ENCODE measurements at regions not wholly inside any gene's neighbourhood (a gene's known extent, or its start where the extent isn't known, plus 50 kb on each side); places are given as distances from the start of the nearest gene placed in this dataset.

DNA sequence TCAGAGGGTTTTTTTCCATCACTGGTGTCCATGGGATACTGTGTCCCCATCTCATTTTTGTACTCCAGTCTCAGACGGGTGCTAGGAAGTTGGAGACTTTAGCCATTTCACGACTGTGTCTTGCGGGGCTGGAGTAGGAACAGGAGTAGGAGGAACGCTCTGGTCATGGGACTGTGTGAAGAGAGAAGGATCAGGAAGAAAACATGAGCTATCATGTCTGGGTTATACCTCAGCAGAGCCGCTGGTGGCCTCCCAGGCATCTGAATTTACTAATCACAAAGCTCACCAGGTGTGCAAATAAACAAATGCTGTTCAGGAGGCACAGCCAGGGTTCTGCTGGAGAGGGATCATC lies 225.4 kb downstream of the SEC14L1 start:
- H3K27me3 Mint-ChIP-seq: no peaks in the 10 kb centered on the region
- CTCF ChIA-PET: no interaction called here
- H3K27ac Mint-ChIP-seq: no peak overlapping the region
- H3K4me1 Mint-ChIP-seq: peaks cover 44% of the 10 kb centered on the region
- intact Hi-C loops (cut with micrococcal nuclease): no loop called here
- ATAC-seq (ENCODE audit: low read depth): no peak
- POLR2A ChIA-PET: interaction anchor here (0.6 to 1.1 kb wide), 2 partner anchors 12 to 289 kb away, joined by 3 read pairs; no protein-coding TSS in a partner anchor
- DNase-seq: no peak
- no peaks in the 10 kb centered on the region for H3K36me3 Mint-ChIP-seq (ENCODE audit: low read depth)
- no peak overlapping the region for H3K4me3 Mint-ChIP-seq
- no peak for TF ChIP-seq CTCF (IDR thresholded peaks at IDR 0.05)
- H3K9me3 Mint-ChIP-seq: no peaks in the 10 kb centered on the region

- Mint-ChIP-seq H3K27me3 (no peaks in the 10 kb centered on the region), H3K36me3 (ENCODE audit: low read depth) (no peaks in the 10 kb centered on the region), H3K27ac (peak overlapping the region; percentile 50), H3K9me3 (no peaks in the 10 kb centered on the region), H3K4me3 (no peak overlapping the region), H3K4me1 (peaks cover 49% of the 10 kb centered on the region)
- no peak for TF ChIP-seq CTCF (IDR thresholded peaks at IDR 0.05)
- ATAC-seq (ENCODE audit: low read depth): peak; percentile 77
- ChIA-PET POLR2A (interaction anchor here (0.6 to 1.1 kb wide), 2 partner anchors 11 to 289 kb away, joined by 3 read pairs; no protein-coding TSS in a partner anchor), CTCF (no interaction called here)
- DNase-seq: no peak
- intact Hi-C loops (cut with micrococcal nuclease): no loop called here
Measured at GRCh38 chr17:77366558-77367245, 225.9 kb downstream of the SEC14L1 start.

- CTCF ChIA-PET: no interaction called here
- ATAC-seq (ENCODE audit: low read depth): no peak
- Mint-ChIP-seq H3K4me3 (no peak overlapping the region), H3K27ac (no peak overlapping the region), H3K36me3 (ENCODE audit: low read depth) (peaks cover 2% of the 10 kb centered on the region), H3K4me1 (peaks cover 40% of the 10 kb centered on the region), H3K9me3 (no peaks in the 10 kb centered on the region), H3K27me3 (no peaks in the 10 kb centered on the region)
- intact Hi-C loops (cut with micrococcal nuclease): no loop called here
- no peak for DNase-seq
- TF ChIP-seq CTCF (IDR thresholded peaks at IDR 0.05): no peak
- POLR2A ChIA-PET: no interaction called here
Measured at GRCh38 chr17:77369544-77369971, 228.8 kb downstream of the SEC14L1 start.

DNA sequence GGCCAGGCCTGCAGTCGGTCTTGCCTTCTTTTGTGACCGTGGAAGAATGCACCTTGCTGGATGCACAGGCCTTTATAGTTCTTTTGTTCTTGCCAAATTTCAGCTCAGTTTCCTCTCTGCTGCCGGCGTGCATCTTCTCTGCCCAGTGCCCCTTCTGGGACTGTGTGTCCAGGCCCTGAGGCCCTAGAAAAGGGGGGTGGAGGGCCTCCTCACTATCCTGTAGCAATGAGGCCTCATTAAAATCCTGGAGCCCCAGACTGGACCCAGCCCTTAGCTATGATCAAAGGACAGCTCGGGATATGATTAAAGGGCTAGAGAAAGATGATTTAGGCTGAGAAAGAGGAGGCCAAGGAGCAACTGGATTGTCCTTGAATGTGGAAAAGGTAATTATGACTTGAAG lies 229.8 kb downstream of the SEC14L1 start:
- H3K27me3 Mint-ChIP-seq: no peaks in the 10 kb centered on the region
- ChIA-PET CTCF (no interaction called here), POLR2A (interaction anchor here (0.8 to 1.5 kb wide), 2 partner anchors 30 to 90 kb away, joined by 3 read pairs; no protein-coding TSS in a partner anchor)
- peaks cover 47% of the 10 kb centered on the region for H3K4me1 Mint-ChIP-seq
- peak overlapping the region; percentile 29 for H3K4me3 Mint-ChIP-seq
- DNase-seq: no peak
- H3K9me3 Mint-ChIP-seq: no peaks in the 10 kb centered on the region
- H3K36me3 Mint-ChIP-seq (ENCODE audit: low read depth): peaks cover 2% of the 10 kb centered on the region
- no peak for TF ChIP-seq CTCF (IDR thresholded peaks at IDR 0.05)
- H3K27ac Mint-ChIP-seq: no peak overlapping the region
- intact Hi-C loops (cut with micrococcal nuclease): loop anchor here (2.0 kb wide), 1 partner anchor 14 kb away; no protein-coding TSS in a partner anchor
- ATAC-seq (ENCODE audit: low read depth): no peak

DNA sequence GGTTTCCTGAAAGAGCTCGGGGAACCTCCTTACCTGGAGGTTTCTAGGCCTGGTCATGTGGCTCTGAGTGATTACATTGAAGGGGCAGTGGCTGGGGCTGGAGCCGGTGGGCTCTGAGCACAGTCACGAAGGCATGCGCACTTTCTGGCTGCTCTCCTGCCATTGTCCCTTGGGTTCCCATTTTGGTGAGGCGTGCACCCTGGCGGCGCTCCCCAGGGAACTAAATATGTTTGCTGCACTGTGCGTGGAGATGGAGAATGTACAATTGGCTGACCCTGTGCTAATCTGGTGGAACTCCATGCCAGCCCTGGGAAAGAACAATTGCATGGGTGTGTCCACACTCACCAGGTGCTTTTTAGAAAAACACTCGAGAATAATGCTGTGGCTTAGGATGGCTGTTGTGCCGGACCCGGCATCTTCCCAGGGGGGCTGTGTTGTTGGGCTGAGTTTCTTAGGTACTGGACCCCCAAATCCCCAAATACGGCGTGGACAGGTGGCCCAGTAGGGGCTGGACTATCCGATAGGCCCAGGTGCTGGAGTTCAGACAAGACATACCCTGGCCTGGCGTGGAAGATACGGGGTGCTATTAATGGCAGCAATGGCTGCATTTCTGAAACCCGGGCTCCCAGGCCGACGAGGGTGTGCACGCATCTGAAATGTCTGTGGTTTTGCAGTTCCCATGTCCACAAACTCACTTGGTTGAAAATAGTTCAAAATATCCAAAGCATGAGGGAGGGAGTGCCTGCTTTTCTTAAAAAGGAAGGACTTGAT lies 230.5 kb downstream of the SEC14L1 start:
- CTCF ChIA-PET: no interaction called here

More for the DNA sequence above, 230.5 kb downstream of the SEC14L1 start:
- Mint-ChIP-seq H3K4me1 (peaks cover 51% of the 10 kb centered on the region), H3K4me3 (no peak overlapping the region), H3K9me3 (no peaks in the 10 kb centered on the region), H3K36me3 (ENCODE audit: low read depth) (peaks cover 2% of the 10 kb centered on the region), H3K27me3 (no peaks in the 10 kb centered on the region), H3K27ac (no peak overlapping the region)
- no peak for TF ChIP-seq CTCF (IDR thresholded peaks at IDR 0.05)
- ATAC-seq (ENCODE audit: low read depth) (no peak), DNase-seq (no peak)
- POLR2A ChIA-PET: interaction anchor here (0.8 to 1.5 kb wide), 2 partner anchors 29 to 89 kb away, joined by 3 read pairs; no protein-coding TSS in a partner anchor
- intact Hi-C loops (cut with micrococcal nuclease): loop anchor here (2.0 kb wide), 1 partner anchor 15 kb away; no protein-coding TSS in a partner anchor

Measured in activated B cell treated with CpG ODN at 0.5 μM for 24 hours (primary cell).